Activated naive CD4-positive, alpha-beta T cell treated with anti-CD3 and anti-CD28 coated beads for 36 hours (primary cell): ENCODE measurements at regions not wholly inside any gene's neighbourhood (a gene's known extent, or its start where the extent isn't known, plus 50 kb on each side); places are given as distances from the start of the nearest gene placed in this dataset.

Experiments
- CTCF ChIA-PET: fragments of 350-600 bp; sonication (Branson Sonifier 250); formaldehyde crosslinking; loops from one replicate; lab custom pipeline; 2021; ENCODE audit warnings: antibody characterized with exemption; lab: Charles Lee
- DNase-seq: peaks from one replicate; pipeline ENCODE4 v3.0.0-alpha.2; 2020
- H3K27ac Mint-ChIP-seq: one replicate; pipeline ENCODE4 v1.8.0; 2021; ENCODE audit warnings: mild to moderate bottlenecking, mixed read lengths
- H3K27me3 Mint-ChIP-seq: one replicate; pipeline ENCODE4 v1.8.0; 2021; ENCODE audit warnings: low read depth, mixed read lengths
- H3K36me3 Mint-ChIP-seq: one replicate; pipeline ENCODE4 v1.8.0; 2021; ENCODE audit warnings: low read depth, mixed read lengths
- H3K4me1 Mint-ChIP-seq: one replicate; pipeline ENCODE4 v1.8.0; 2021; ENCODE audit warnings: low read depth, mixed read lengths
- H3K4me3 Mint-ChIP-seq: one replicate; pipeline ENCODE4 v1.8.0; 2021; ENCODE audit warnings: mild to moderate bottlenecking, moderate library complexity, mixed read lengths
- H3K9me3 Mint-ChIP-seq: one replicate; pipeline ENCODE4 v1.8.0; 2021; ENCODE audit warnings: mixed read lengths
- intact Hi-C: fragments of 100-400 bp; cut with micrococcal nuclease; formaldehyde crosslinking; loops from one replicate; pipeline ENCODE4 v1.15.1; 2023

GRCh38 chrX:33465137-33465536 lies 253.8 kb upstream of the DMD start:
- Mint-ChIP-seq H3K27me3 (no peaks in the 10 kb centered on the region), H3K9me3 (peaks cover 2% of the 10 kb centered on the region), H3K36me3 (no peaks in the 10 kb centered on the region), H3K4me1 (no peaks in the 10 kb centered on the region), H3K27ac (no peak overlapping the region), H3K4me3 (no peak overlapping the region)
- DNase-seq: no peak
- CTCF ChIA-PET: no interaction called here
- intact Hi-C loops: no loop called here

- H3K27ac Mint-ChIP-seq: no peak overlapping the region
- H3K4me3 Mint-ChIP-seq: no peak overlapping the region
- intact Hi-C loops: no loop called here
- H3K4me1 Mint-ChIP-seq: no peaks in the 10 kb centered on the region
- CTCF ChIA-PET: no interaction called here
- H3K27me3 Mint-ChIP-seq: no peaks in the 10 kb centered on the region
- no peaks in the 10 kb centered on the region for H3K36me3 Mint-ChIP-seq
- H3K9me3 Mint-ChIP-seq: no peaks in the 10 kb centered on the region
- no peak for DNase-seq
These were observed 245.8 kb upstream of the DMD start for GRCh38 chrX:33457102-33457501.

GRCh38 chrX:33447285-33447684 lies 235.9 kb upstream of the DMD start:
- H3K4me1 Mint-ChIP-seq: no peaks in the 10 kb centered on the region
- H3K36me3 Mint-ChIP-seq: no peaks in the 10 kb centered on the region
- no peak overlapping the region for H3K27ac Mint-ChIP-seq
- no peak for DNase-seq
- no peaks in the 10 kb centered on the region for H3K27me3 Mint-ChIP-seq
- H3K4me3 Mint-ChIP-seq: no peak overlapping the region
- intact Hi-C loops: no loop called here
- peaks cover 6% of the 10 kb centered on the region for H3K9me3 Mint-ChIP-seq
- CTCF ChIA-PET: no interaction called here

- peaks cover 3% of the 10 kb centered on the region for H3K9me3 Mint-ChIP-seq
- CTCF ChIA-PET: interaction anchor here (0.6 kb wide), 1 partner anchor 867 kb away, joined by 3 read pairs; no protein-coding TSS in a partner anchor
These were observed 223.1 kb upstream of the DMD start for GRCh38 chrX:33434256-33435092.

GRCh38 chrX:33416273-33416805 lies 205.0 kb upstream of the DMD start:
- intact Hi-C loops: no loop called here
- Mint-ChIP-seq H3K36me3 (no peaks in the 10 kb centered on the region), H3K27me3 (no peaks in the 10 kb centered on the region), H3K4me3 (no peak overlapping the region), H3K4me1 (no peaks in the 10 kb centered on the region), H3K9me3 (peaks cover 9% of the 10 kb centered on the region), H3K27ac (no peak overlapping the region)
- no peak for DNase-seq
- CTCF ChIA-PET: no interaction called here

More at GRCh38 chrX:33434256-33435092, 223.1 kb upstream of the DMD start:
- intact Hi-C loops: loop anchor here (5.0 kb wide), 1 partner anchor 902 kb away; no protein-coding TSS in a partner anchor
- no peaks in the 10 kb centered on the region for H3K36me3 Mint-ChIP-seq
- H3K4me3 Mint-ChIP-seq: no peak overlapping the region
- no peaks in the 10 kb centered on the region for H3K27me3 Mint-ChIP-seq
- DNase-seq: peak; percentile 45
- H3K27ac Mint-ChIP-seq: no peak overlapping the region
- H3K4me1 Mint-ChIP-seq: no peaks in the 10 kb centered on the region

- CTCF ChIA-PET: no interaction called here
- Mint-ChIP-seq H3K36me3 (no peaks in the 10 kb centered on the region), H3K9me3 (peaks cover 9% of the 10 kb centered on the region), H3K27me3 (no peaks in the 10 kb centered on the region), H3K27ac (no peak overlapping the region), H3K4me1 (no peaks in the 10 kb centered on the region), H3K4me3 (no peak overlapping the region)
- DNase-seq: no peak
- intact Hi-C loops: no loop called here
These were observed 204.1 kb upstream of the DMD start for GRCh38 chrX:33415459-33415858.

- no peak overlapping the region for H3K4me3 Mint-ChIP-seq
- H3K36me3 Mint-ChIP-seq: no peaks in the 10 kb centered on the region
- intact Hi-C loops: no loop called here
- H3K4me1 Mint-ChIP-seq: no peaks in the 10 kb centered on the region
- H3K27ac Mint-ChIP-seq: no peak overlapping the region
- DNase-seq: no peak
- H3K9me3 Mint-ChIP-seq: no peaks in the 10 kb centered on the region
- H3K27me3 Mint-ChIP-seq: no peaks in the 10 kb centered on the region
- CTCF ChIA-PET: no interaction called here
These were observed 174.2 kb upstream of the DMD start for GRCh38 chrX:33385546-33385945.

- Mint-ChIP-seq H3K27me3 (no peaks in the 10 kb centered on the region), H3K27ac (no peak overlapping the region), H3K9me3 (no peaks in the 10 kb centered on the region), H3K4me1 (no peaks in the 10 kb centered on the region), H3K4me3 (no peak overlapping the region), H3K36me3 (no peaks in the 10 kb centered on the region)
- CTCF ChIA-PET: no interaction called here
- intact Hi-C loops: no loop called here
- DNase-seq: no peak
These were observed 168.5 kb upstream of the DMD start for GRCh38 chrX:33379839-33380238.

GRCh38 chrX:33357606-33358005 lies 146.3 kb upstream of the DMD start:
- Mint-ChIP-seq H3K4me3 (no peak overlapping the region), H3K4me1 (no peaks in the 10 kb centered on the region), H3K27me3 (no peaks in the 10 kb centered on the region), H3K36me3 (no peaks in the 10 kb centered on the region), H3K9me3 (peaks cover 2% of the 10 kb centered on the region), H3K27ac (no peak overlapping the region)
- intact Hi-C loops: no loop called here
- CTCF ChIA-PET: no interaction called here
- DNase-seq: no peak

- Mint-ChIP-seq H3K4me1 (no peaks in the 10 kb centered on the region), H3K27me3 (no peaks in the 10 kb centered on the region), H3K9me3 (no peaks in the 10 kb centered on the region), H3K27ac (no peak overlapping the region), H3K36me3 (no peaks in the 10 kb centered on the region), H3K4me3 (no peak overlapping the region)
- CTCF ChIA-PET: no interaction called here
- intact Hi-C loops: no loop called here
- DNase-seq: no peak
These were observed 127.9 kb upstream of the DMD start for GRCh38 chrX:33339219-33339618.

GRCh38 chrX:33336783-33337182 lies 125.4 kb upstream of the DMD start:
- intact Hi-C loops: no loop called here
- CTCF ChIA-PET: no interaction called here

GRCh38 chrX:33333271-33333670 lies 121.9 kb upstream of the DMD start:
- Mint-ChIP-seq H3K4me3 (no peak overlapping the region), H3K4me1 (no peaks in the 10 kb centered on the region), H3K27ac (no peak overlapping the region), H3K9me3 (no peaks in the 10 kb centered on the region), H3K36me3 (no peaks in the 10 kb centered on the region), H3K27me3 (no peaks in the 10 kb centered on the region)
- CTCF ChIA-PET: no interaction called here
- DNase-seq: no peak
- intact Hi-C loops: no loop called here

More at GRCh38 chrX:33336783-33337182, 125.4 kb upstream of the DMD start:
- no peaks in the 10 kb centered on the region for H3K9me3 Mint-ChIP-seq
- H3K27me3 Mint-ChIP-seq: no peaks in the 10 kb centered on the region
- H3K4me1 Mint-ChIP-seq: no peaks in the 10 kb centered on the region
- no peak overlapping the region for H3K4me3 Mint-ChIP-seq
- DNase-seq: no peak
- H3K27ac Mint-ChIP-seq: no peak overlapping the region
- no peaks in the 10 kb centered on the region for H3K36me3 Mint-ChIP-seq

- Mint-ChIP-seq H3K4me1 (no peaks in the 10 kb centered on the region), H3K9me3 (no peaks in the 10 kb centered on the region), H3K27ac (no peak overlapping the region), H3K27me3 (no peaks in the 10 kb centered on the region), H3K4me3 (no peak overlapping the region), H3K36me3 (no peaks in the 10 kb centered on the region)
- DNase-seq: no peak
- intact Hi-C loops: no loop called here
- CTCF ChIA-PET: no interaction called here
These were observed 119.4 kb upstream of the DMD start for GRCh38 chrX:33330798-33331197.
